Neutrophil (primary cell): ENCODE measurements at regions not wholly inside any gene's neighbourhood (a gene's known extent, or its start where the extent isn't known, plus 50 kb on each side); places are given as distances from the start of the nearest gene placed in this dataset.
"Not testable (repeated sequence)": the region's sequence is repeated elsewhere in the genome, so short reads cannot be mapped to it uniquely, and the experiment has no call there.

Experiments used
- H3K27ac ChIP-seq: fragments of 200-600 bp; sonication (generic); 2 replicates; pipeline ENCODE4 v1.5.1; 2016; ENCODE audit warnings: mild to moderate bottlenecking, moderate library complexity
- H3K27me3 ChIP-seq: fragments of 200-600 bp; sonication (generic); 2 replicates; pipeline ENCODE4 v1.6.0; 2016; ENCODE audit warnings: mild to moderate bottlenecking
- H3K36me3 ChIP-seq: fragments of 200-600 bp; sonication (generic); 2 replicates; pipeline ENCODE4 v1.5.1; 2017
- H3K4me1 ChIP-seq, 2 experiments: fragments of 200-600 bp in 1 of 2; sonication (generic) in 1 of 2; 1 replicate in 1 of 2; 2 replicates in 1 of 2; pipeline versions ENCODE4 v1.5.1 to v1.6.1; 2013 to 2016; ENCODE audit warnings: low read depth in 1 of 2, low read length in 1 of 2, mild to moderate bottlenecking in 1 of 2, moderate library complexity in 1 of 2; ENCODE audit not compliant: control insufficient read depth in 1 of 2, insufficient read depth in 1 of 2
- H3K4me3 ChIP-seq, 2 experiments: fragments of 200-600 bp in 1 of 2; sonication (generic) in 1 of 2; 1 replicate in 1 of 2; 2 replicates in 1 of 2; pipeline ENCODE4 v1.5.1; 2013 to 2016; ENCODE audit warnings: low read depth in 1 of 2, low read length in 1 of 2, mild to moderate bottlenecking in 1 of 2, moderate library complexity in 1 of 2
- H3K9me3 ChIP-seq: fragments of 200-600 bp; sonication (generic); 2 replicates; pipeline ENCODE4 v1.5.1; 2016
- TF ChIP-seq, protein P1 (sequence below): fragments of 200-600 bp; sonication (generic); IDR thresholded peaks from 2 replicates; pipeline ENCODE4 v1.5.1; 2016; ENCODE audit warnings: antibody characterized with exemption

DNA sequence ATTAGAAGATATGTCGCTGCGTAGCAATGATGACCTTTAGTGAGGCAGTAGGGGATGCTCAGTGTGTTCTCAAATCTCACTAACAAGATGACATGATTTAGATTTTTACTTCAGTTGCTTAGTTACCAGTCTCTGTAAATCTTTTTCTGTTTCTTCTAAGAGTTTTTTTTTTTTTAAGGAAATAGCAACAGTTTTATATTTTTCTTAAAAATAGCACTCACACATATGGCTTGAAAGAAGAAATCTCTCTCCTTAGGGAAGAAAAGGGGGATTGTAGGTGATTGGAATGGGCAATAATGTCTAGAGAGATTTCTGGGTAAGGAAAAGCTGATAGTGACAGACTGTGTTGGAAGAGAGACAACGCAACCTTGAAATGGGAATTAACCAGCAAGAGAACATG lies 524.6 kb upstream of the ARPP21 start:
- Histone ChIP-seq H3K9me3 (no peaks in the 10 kb centered on the region), H3K4me1 (no peaks in the 10 kb centered on the region), H3K4me3 (no peak overlapping the region), H3K36me3 (no peaks in the 10 kb centered on the region), H3K27ac (no peak overlapping the region), H3K27me3 (no peaks in the 10 kb centered on the region)
- TF ChIP-seq, protein P1, sequence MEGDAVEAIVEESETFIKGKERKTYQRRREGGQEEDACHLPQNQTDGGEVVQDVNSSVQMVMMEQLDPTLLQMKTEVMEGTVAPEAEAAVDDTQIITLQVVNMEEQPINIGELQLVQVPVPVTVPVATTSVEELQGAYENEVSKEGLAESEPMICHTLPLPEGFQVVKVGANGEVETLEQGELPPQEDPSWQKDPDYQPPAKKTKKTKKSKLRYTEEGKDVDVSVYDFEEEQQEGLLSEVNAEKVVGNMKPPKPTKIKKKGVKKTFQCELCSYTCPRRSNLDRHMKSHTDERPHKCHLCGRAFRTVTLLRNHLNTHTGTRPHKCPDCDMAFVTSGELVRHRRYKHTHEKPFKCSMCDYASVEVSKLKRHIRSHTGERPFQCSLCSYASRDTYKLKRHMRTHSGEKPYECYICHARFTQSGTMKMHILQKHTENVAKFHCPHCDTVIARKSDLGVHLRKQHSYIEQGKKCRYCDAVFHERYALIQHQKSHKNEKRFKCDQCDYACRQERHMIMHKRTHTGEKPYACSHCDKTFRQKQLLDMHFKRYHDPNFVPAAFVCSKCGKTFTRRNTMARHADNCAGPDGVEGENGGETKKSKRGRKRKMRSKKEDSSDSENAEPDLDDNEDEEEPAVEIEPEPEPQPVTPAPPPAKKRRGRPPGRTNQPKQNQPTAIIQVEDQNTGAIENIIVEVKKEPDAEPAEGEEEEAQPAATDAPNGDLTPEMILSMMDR, result no peak

DNA sequence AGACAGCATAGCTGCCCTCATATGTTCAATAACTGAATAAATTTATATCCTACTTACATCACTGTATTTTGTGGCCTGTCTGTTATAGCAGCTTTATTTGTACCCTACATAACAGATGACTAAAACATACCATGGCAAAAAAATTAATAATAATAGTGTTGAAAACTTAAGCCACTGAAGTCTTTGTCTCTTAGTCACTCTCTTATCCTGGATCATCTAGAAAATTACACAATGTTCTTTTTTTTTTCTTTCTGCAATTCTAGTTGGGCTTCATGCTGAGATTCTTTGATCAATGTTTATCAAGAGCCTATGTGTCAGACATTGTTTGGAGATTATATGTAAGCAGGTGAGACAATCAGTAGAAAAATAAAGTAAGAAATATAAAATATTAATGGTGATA lies 519.3 kb upstream of the ARPP21 start:
- H3K9me3 ChIP-seq, result no peaks in the 10 kb centered on the region
- H3K36me3 ChIP-seq, result no peaks in the 10 kb centered on the region
- no peak overlapping the region for H3K4me3 ChIP-seq
- H3K4me1 ChIP-seq, result no peaks in the 10 kb centered on the region
- TF ChIP-seq, protein P1, result no peak
- H3K27ac ChIP-seq, result no peak overlapping the region
- H3K27me3 ChIP-seq, result no peaks in the 10 kb centered on the region

DNA sequence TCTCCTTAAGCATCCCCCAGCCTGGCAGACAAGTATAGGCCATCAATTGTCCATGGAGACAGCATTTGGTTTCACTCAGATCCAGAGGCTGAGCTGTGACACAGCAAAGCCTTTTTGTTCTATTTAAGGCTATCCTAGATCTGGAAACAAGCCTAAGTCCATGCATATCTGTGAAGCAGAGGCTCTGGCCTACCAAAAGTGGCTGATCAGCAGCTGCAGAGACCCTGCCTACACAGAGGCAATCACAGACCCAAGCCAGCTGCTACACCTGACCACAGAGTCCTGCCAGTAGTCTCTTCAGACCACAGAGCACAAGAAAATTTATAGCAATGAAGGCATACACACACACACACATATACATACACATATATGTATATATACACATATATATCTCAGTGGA lies 501.7 kb upstream of the ARPP21 start:
- Histone ChIP-seq H3K4me3 (no peak overlapping the region), H3K4me1 (no peaks in the 10 kb centered on the region), H3K9me3 (no peaks in the 10 kb centered on the region), H3K36me3 (no peaks in the 10 kb centered on the region), H3K27ac (no peak overlapping the region), H3K27me3 (no peaks in the 10 kb centered on the region)
- TF ChIP-seq, protein P1, result no peak

DNA sequence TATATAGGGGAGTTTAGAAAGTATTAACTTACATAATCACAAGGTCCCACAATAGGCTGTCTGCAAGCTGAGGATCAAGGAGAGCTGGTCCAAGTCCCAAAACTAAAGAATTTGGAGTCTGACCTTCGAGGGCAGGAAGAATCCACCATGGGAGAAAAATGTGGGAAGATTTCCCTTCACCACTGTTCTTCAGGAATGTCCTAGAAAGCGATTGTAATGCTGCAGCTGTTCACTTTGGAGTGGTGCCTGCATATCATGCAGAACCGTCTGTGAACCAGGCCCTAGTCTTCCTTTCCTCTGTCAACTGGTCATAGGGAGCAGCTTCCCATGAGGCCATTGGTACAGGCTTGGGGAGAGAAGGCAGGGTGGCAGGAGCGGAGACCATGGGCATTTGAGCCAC lies 497.9 kb upstream of the ARPP21 start:
- TF ChIP-seq, protein P1, result no peak
- no peaks in the 10 kb centered on the region for H3K36me3 ChIP-seq
- H3K9me3 ChIP-seq, result no peaks in the 10 kb centered on the region
- no peaks in the 10 kb centered on the region for H3K27me3 ChIP-seq
- no peak overlapping the region for H3K27ac ChIP-seq
- H3K4me3 ChIP-seq, result no peak overlapping the region
- no peaks in the 10 kb centered on the region for H3K4me1 ChIP-seq

DNA sequence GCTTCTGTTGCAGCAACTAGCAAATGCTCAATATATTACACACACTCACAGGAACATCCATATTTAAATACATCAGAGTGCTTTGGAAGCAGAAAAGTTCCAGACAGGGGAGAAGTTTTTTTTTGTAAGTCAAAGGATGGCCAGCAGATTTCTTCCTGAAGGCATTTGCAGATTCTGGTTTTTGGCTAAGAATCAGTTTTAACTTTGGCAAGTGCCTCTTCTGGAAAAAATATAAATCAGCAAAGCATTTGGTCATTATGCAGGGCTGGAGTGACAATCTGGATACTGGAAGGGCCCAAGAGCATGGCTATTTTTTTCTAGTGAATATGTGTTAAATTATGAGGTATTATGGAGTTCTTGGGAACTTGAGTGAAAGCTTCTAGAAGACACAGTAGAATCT lies 495.3 kb upstream of the ARPP21 start:
- TF ChIP-seq, protein P1, result no peak
- H3K27ac ChIP-seq, result no peak overlapping the region
- H3K36me3 ChIP-seq, result no peaks in the 10 kb centered on the region
- no peaks in the 10 kb centered on the region for H3K9me3 ChIP-seq
- no peak overlapping the region for H3K4me3 ChIP-seq
- H3K4me1 ChIP-seq, result no peaks in the 10 kb centered on the region
- no peaks in the 10 kb centered on the region for H3K27me3 ChIP-seq

DNA sequence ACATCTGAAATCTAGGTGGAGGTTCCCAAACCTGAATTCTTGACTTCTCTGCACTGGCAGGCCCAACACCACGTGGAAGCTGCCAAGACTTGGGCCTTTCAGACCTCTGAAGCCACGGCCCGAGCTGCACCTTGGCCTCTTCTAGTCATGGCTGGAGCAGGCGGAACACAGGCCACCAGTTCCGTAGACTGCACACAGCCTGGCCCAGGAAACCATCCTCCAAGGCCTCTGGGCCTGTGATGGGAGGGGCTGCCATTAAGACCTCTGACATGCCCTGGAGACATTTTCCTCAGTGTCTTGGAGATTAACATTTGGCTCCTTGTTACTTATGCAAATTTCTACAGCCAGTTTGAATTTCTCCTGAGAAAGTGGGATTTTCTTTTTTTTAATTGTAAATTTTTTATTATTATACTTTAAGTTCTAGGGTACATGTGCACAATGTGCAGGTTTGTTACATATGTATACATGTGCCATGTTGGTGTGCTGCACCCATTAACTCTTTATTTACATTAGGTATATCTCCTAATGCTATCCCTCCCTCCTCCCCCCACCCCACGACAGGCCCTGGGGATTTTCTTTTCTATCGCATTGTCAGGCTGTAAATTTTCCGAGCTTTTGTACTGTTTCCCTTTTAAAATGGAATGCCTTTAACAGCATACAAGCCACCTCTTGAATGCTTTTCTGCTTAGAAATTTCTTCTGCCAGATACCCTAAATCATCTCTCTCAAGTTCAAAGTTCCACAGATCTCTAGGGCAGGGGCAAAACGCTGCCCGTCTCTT lies 492.9 kb upstream of the ARPP21 start:
- not testable (repeated sequence) for H3K4me1 ChIP-seq, H3K9me3 ChIP-seq, H3K4me3 ChIP-seq, H3K27ac ChIP-seq, H3K36me3 ChIP-seq, H3K27me3 ChIP-seq
